ENCODE measurements at regions not wholly inside any gene's neighbourhood (a gene's known extent, or its start where the extent isn't known, plus 50 kb on each side); places are given as distances from the start of the nearest gene placed in this dataset.
A peak's percentile ranks its signal among the peaks of the same experiment; 100 is the strongest.

- BruUV-seq (replicated peaks) = no TSS peak
- peak; percentile 55 for DNase-seq (ENCODE audit: low read depth, low spot score)
- Histone ChIP-seq H3K27ac (ENCODE audit: insufficient read depth, low read depth, low read length) (peak overlapping the region; percentile 41), H4K20me1 (replicated peaks; ENCODE audit: control insufficient read depth, extremely low read depth, insufficient read depth, low read length) (no peaks in the 10 kb centered on the region), H3K27me3 (ENCODE audit: control insufficient read depth in 2 of 2, insufficient read depth in 2 of 2, low read length in 2 of 2) (no peaks in the 10 kb centered on the region), H3K4me1 (ENCODE audit: control insufficient read depth, extremely low read depth, insufficient read depth, low read length) (peaks cover 15% of the 10 kb centered on the region), H3K9ac (replicated peaks; ENCODE audit: extremely low read depth, insufficient read depth, low read length) (no peak overlapping the region), H3K9me3 (replicated peaks; ENCODE audit: control insufficient read depth, insufficient read depth, low read length) (no peaks in the 10 kb centered on the region), H3K36me3 (ENCODE audit: control insufficient read depth in 2 of 2, extremely low read depth in 1 of 2, insufficient read depth in 2 of 2, low read length in 2 of 2) (no peaks in the 10 kb centered on the region), H3K9me1 (replicated peaks; ENCODE audit: control insufficient read depth, extremely low read depth, insufficient read depth, low read length) (no peaks in the 10 kb centered on the region), H3K4me2 (ENCODE audit: insufficient read depth, low read length) (no peak overlapping the region), H3K4me3 (replicated peaks in 1 of 3; ENCODE audit: insufficient read depth in 1 of 3, low read depth in 1 of 3, low read length in 3 of 3) (no peak overlapping the region), H2AFZ (ENCODE audit: low read depth, low read length) (no peak overlapping the region), H3K79me2 (ENCODE audit: control insufficient read depth, insufficient read depth, low read length) (no peaks in the 10 kb centered on the region)
- intact Hi-C loops (cut with micrococcal nuclease) (no loop called here), dilution Hi-C loops (cut with MboI; ENCODE audit: extremely low pct_ligation_motif_present, low sequenced_read_pairs) (no loop called here)
- FAIRE-seq = peak; percentile 59
- CTCF ChIA-PET = interaction anchor here (3.5 kb wide), 1 partner anchor 199 kb away, joined by 23 read pairs; the partner anchor contains the start of gene EFNB1
- POLR2A ChIA-PET = interaction anchor here (2.1 kb wide), 1 partner anchor 199 kb away, joined by 12 read pairs; the partner anchor contains the start of gene EFNB1
- no peak for TF ChIP-seq EZH2 (IDR thresholded peaks at IDR 0.05; ENCODE audit: borderline replicate concordance, low read depth, low read length, severe bottlenecking)
- TF ChIP-seq POLR2A (IDR thresholded peaks at IDR 0.05; ENCODE audit: low read depth, low read length) = no peak
- no peak for TF ChIP-seq MAX (IDR thresholded peaks at IDR 0.05; ENCODE audit: insufficient read depth, insufficient read length)
- TF ChIP-seq JUN (IDR thresholded peaks at IDR 0.05; ENCODE audit: borderline replicate concordance, insufficient read depth, insufficient read length, low read depth) = no peak
- peak; percentile 13 for TF ChIP-seq FOS (IDR thresholded peaks at IDR 0.05; ENCODE audit: borderline replicate concordance, insufficient read depth, low read length)
Measured at GRCh38 chrX:69027181-69028005, 137.9 kb downstream of the PJA1 start.

- TF ChIP-seq FOS (IDR thresholded peaks at IDR 0.05; ENCODE audit: borderline replicate concordance, insufficient read depth, low read length) (peak; percentile 7), MYC (IDR thresholded peaks at IDR 0.05; ENCODE audit: low read depth, low read length) (no peak)
- DNase-seq (ENCODE audit: low read depth, low spot score) = no peak
- no peak overlapping the region for H3K4me3 ChIP-seq (replicated peaks in 1 of 3; ENCODE audit: insufficient read depth in 1 of 3, low read depth in 1 of 3, low read length in 3 of 3)
- H3K9me3 ChIP-seq (replicated peaks; ENCODE audit: control insufficient read depth, insufficient read depth, low read length) = no peaks in the 10 kb centered on the region
- H3K79me2 ChIP-seq (ENCODE audit: control insufficient read depth, insufficient read depth, low read length) = no peaks in the 10 kb centered on the region
- intact Hi-C loops (cut with micrococcal nuclease) (no loop called here), dilution Hi-C loops (cut with MboI; ENCODE audit: extremely low pct_ligation_motif_present, low sequenced_read_pairs) (no loop called here)
- peaks cover 15% of the 10 kb centered on the region for H3K4me1 ChIP-seq (ENCODE audit: control insufficient read depth, extremely low read depth, insufficient read depth, low read length)
- CTCF ChIA-PET = interaction anchor here (1.0 to 3.5 kb wide), 2 partner anchors 35 to 198 kb away, joined by 3 to 23 read pairs; partner anchors contain the start of gene EFNB1
- no peaks in the 10 kb centered on the region for H3K27me3 ChIP-seq (ENCODE audit: control insufficient read depth in 2 of 2, insufficient read depth in 2 of 2, low read length in 2 of 2)
- BruUV-seq (replicated peaks) = no TSS peak
- no peak overlapping the region for H3K9ac ChIP-seq (replicated peaks; ENCODE audit: extremely low read depth, insufficient read depth, low read length)
- peak; percentile 80 for FAIRE-seq
- H3K4me2 ChIP-seq (ENCODE audit: insufficient read depth, low read length) = no peak overlapping the region
- H4K20me1 ChIP-seq (replicated peaks; ENCODE audit: control insufficient read depth, extremely low read depth, insufficient read depth, low read length) = no peaks in the 10 kb centered on the region
- no peak overlapping the region for H3K27ac ChIP-seq (ENCODE audit: insufficient read depth, low read depth, low read length)
- POLR2A ChIA-PET = interaction anchor here (1.0 kb wide), 1 partner anchor 197 kb away, joined by 3 read pairs; the partner anchor contains the start of gene EFNB1
- no peak overlapping the region for H2AFZ ChIP-seq (ENCODE audit: low read depth, low read length)
- H3K36me3 ChIP-seq (ENCODE audit: control insufficient read depth in 2 of 2, extremely low read depth in 1 of 2, insufficient read depth in 2 of 2, low read length in 2 of 2) = no peaks in the 10 kb centered on the region
- no peaks in the 10 kb centered on the region for H3K9me1 ChIP-seq (replicated peaks; ENCODE audit: control insufficient read depth, extremely low read depth, insufficient read depth, low read length)
Measured at GRCh38 chrX:69025802-69026301, 139.4 kb downstream of the PJA1 start.

Measured in endothelial cell of umbilical vein (primary cell).